Gastroesophageal sphincter (tissue), 4 donors: ENCODE measurements at regions not wholly inside any gene's neighbourhood (a gene's known extent, or its start where the extent isn't known, plus 50 kb on each side); places are given as distances from the start of the nearest gene placed in this dataset.
"Not testable (repeated sequence)": the region's sequence is repeated elsewhere in the genome, so short reads cannot be mapped to it uniquely, and the experiment has no call there.

Experiments
- ATAC-seq: fragments of 150-250 bp; one replicate; pipeline ENCODE4 v1.9.1; 2016; ENCODE audit warnings: mild to moderate bottlenecking, moderate library complexity
- H3K27ac ChIP-seq, 4 donors: fragments of 200-600 bp; sonication (generic) in 3 of 4; 1 replicate in 3 of 4; 2 replicates in 1 of 4; pipeline ENCODE4 v1.5.1; 2016 to 2019
- H3K27me3 ChIP-seq: fragments of 200-600 bp; sonication (generic); one replicate; pipeline ENCODE4 v1.5.1; 2019
- H3K36me3 ChIP-seq, 2 donors: fragments of 200-600 bp; sonication (generic); one replicate each; pipeline ENCODE4 v1.5.1; 2019; ENCODE audit warnings: control low read depth in 1 of 2
- H3K4me1 ChIP-seq, 3 donors: fragments of 200-600 bp; sonication (generic); 1 replicate in 2 of 3; 2 replicates in 1 of 3; pipeline ENCODE4 v1.5.1; 2016 to 2019; ENCODE audit warnings: control low read depth in 2 of 3
- H3K4me3 ChIP-seq, 2 donors: fragments of 200-600 bp; sonication (generic); one replicate each; pipeline ENCODE4 v1.5.1; 2019; ENCODE audit warnings: mild to moderate bottlenecking in 1 of 2, moderate library complexity in 1 of 2
- H3K9me3 ChIP-seq, 3 donors: fragments of 200-600 bp; sonication (generic); one replicate each; pipeline ENCODE4 v1.5.1; 2017 to 2019; ENCODE audit warnings: control low read depth in 2 of 3
- CTCF ChIP-seq, 4 experiments: fragments of 200-600 bp in 2 of 4; fragments of 450-650 bp in 2 of 4; sonication (generic) in 1 of 4; IDR thresholded peaks; one replicate each; pipeline ENCODE4 v1.5.1; 2017 to 2019; ENCODE audit warnings: antibody characterized with exemption in 4 of 4, mild to moderate bottlenecking in 2 of 4, moderate library complexity in 2 of 4
- EP300 ChIP-seq: sonication (generic); formaldehyde crosslinking; IDR thresholded peaks from one replicate; pipeline ENCODE4 v1.6.1; 2017; ENCODE audit warnings: antibody characterized with exemption, mild to moderate bottlenecking
- POLR2A ChIP-seq, 2 donors: fragments of 450-650 bp; IDR thresholded peaks; one replicate each; pipeline ENCODE4 v1.6.1; 2017; ENCODE audit warnings: antibody characterized with exemption in 2 of 2, mild to moderate bottlenecking in 2 of 2, moderate library complexity in 1 of 2
- POLR2AphosphoS5 ChIP-seq: sonication (generic); formaldehyde crosslinking; IDR thresholded peaks from one replicate; pipeline ENCODE4 v1.6.1; 2017; ENCODE audit warnings: antibody characterized with exemption
- WGBS, 2 donors: methylation state at CpG; one replicate each; pipeline ENCODE4 v1.1.5; 2018; ENCODE audit warnings: low coverage in 1 of 2; 5-methylcytosine and 5-hydroxymethylcytosine counted together

- H3K27me3 ChIP-seq = no peaks in the 10 kb centered on the region
- H3K27ac ChIP-seq = no peak overlapping the region
- no peak overlapping the region for H3K4me3 ChIP-seq
- H3K4me1 ChIP-seq = no peaks in the 10 kb centered on the region
- no peak for ATAC-seq
- WGBS, 2 donors = 100% methylated on average over 1 of the region's 14 CpGs; no CpG with 5 or more reads in 1 of the 2 donors
- no peaks in the 10 kb centered on the region for H3K9me3 ChIP-seq
- peaks cover 0 to 28% of the 10 kb centered on the region in 2 donors for H3K36me3 ChIP-seq
- no peak for TF ChIP-seq POLR2A (IDR thresholded peaks at IDR 0.05)
- no peak for TF ChIP-seq POLR2AphosphoS5
- no peak for TF ChIP-seq EP300
- TF ChIP-seq CTCF (IDR thresholded peaks at IDR 0.05) = no peak
These were observed 342.2 kb upstream of the ROPN1 start for GRCh38 chr3:124333931-124334640.

GRCh38 chr3:124336067-124336656 lies 344.2 kb upstream of the ROPN1 start:
- Histone ChIP-seq H3K4me1 (no peaks in the 10 kb centered on the region), H3K36me3 (peaks cover 0 to 28% of the 10 kb centered on the region in 2 donors), H3K27ac (no peak overlapping the region), H3K4me3 (no peak overlapping the region), H3K9me3 (no peaks in the 10 kb centered on the region), H3K27me3 (no peaks in the 10 kb centered on the region)
- TF ChIP-seq POLR2A (IDR thresholded peaks at IDR 0.05) (no peak), EP300 (no peak), CTCF (IDR thresholded peaks at IDR 0.05) (no peak), POLR2AphosphoS5 (no peak)
- no peak for ATAC-seq
- 96 to 100% methylated on average over 1 to 3 of the region's 4 CpGs for WGBS, 2 donors

GRCh38 chr3:124345845-124346244 lies 353.9 kb upstream of the ROPN1 start:
- no peak for ATAC-seq
- no peak for TF ChIP-seq EP300
- TF ChIP-seq CTCF (IDR thresholded peaks at IDR 0.05) = no peak
- TF ChIP-seq POLR2AphosphoS5 = no peak
- no peak for TF ChIP-seq POLR2A (IDR thresholded peaks at IDR 0.05)
- H3K9me3 ChIP-seq = no peaks in the 10 kb centered on the region
- H3K27me3 ChIP-seq = no peaks in the 10 kb centered on the region
- no peaks in the 10 kb centered on the region for H3K36me3 ChIP-seq
- H3K27ac ChIP-seq = no peak overlapping the region
- no peak overlapping the region for H3K4me3 ChIP-seq
- WGBS, 2 donors = 80 to 100% methylated on average over 1 to 2 of the region's 2 CpGs
- no peaks in the 10 kb centered on the region for H3K4me1 ChIP-seq

- TF ChIP-seq EP300 (no peak), POLR2A (IDR thresholded peaks at IDR 0.05) (no peak), CTCF (IDR thresholded peaks at IDR 0.05) (no peak), POLR2AphosphoS5 (no peak)
- H3K27ac ChIP-seq = no peak overlapping the region
- no peak overlapping the region for H3K4me3 ChIP-seq
- ATAC-seq = no peak
- H3K9me3 ChIP-seq = no peaks in the 10 kb centered on the region
- no peaks in the 10 kb centered on the region for H3K27me3 ChIP-seq
- H3K36me3 ChIP-seq = no peaks in the 10 kb centered on the region
- H3K4me1 ChIP-seq = no peaks in the 10 kb centered on the region
- WGBS, 2 donors = 100% methylated on average over 2 of the region's 4 CpGs; no CpG with 5 or more reads in 1 of the 2 donors
These were observed 354.6 kb upstream of the ROPN1 start for GRCh38 chr3:124346487-124346886.

- no peak overlapping the region for H3K27ac ChIP-seq
- WGBS, 2 donors = 72 to 80% methylated on average over 2 of the region's 2 CpGs
- no peaks in the 10 kb centered on the region for H3K27me3 ChIP-seq
- TF ChIP-seq CTCF (IDR thresholded peaks at IDR 0.05) (no peak), POLR2A (IDR thresholded peaks at IDR 0.05) (no peak), EP300 (no peak), POLR2AphosphoS5 (no peak)
- H3K4me3 ChIP-seq = no peak overlapping the region
- H3K36me3 ChIP-seq = no peaks in the 10 kb centered on the region
- H3K9me3 ChIP-seq = no peaks in the 10 kb centered on the region
- ATAC-seq = no peak
- H3K4me1 ChIP-seq = peaks cover 0 to 5% (median 0%) of the 10 kb centered on the region in 3 donors
These were observed 355.5 kb upstream of the ROPN1 start for GRCh38 chr3:124347418-124347817.

GRCh38 chr3:124348555-124348954 lies 356.6 kb upstream of the ROPN1 start:
- H3K36me3 ChIP-seq, H3K27ac ChIP-seq, H3K27me3 ChIP-seq, H3K4me3 ChIP-seq, ATAC-seq, H3K4me1 ChIP-seq, H3K9me3 ChIP-seq: not testable (repeated sequence)
- 88 to 90% methylated on average over 3 to 4 of the region's 5 CpGs for WGBS, 2 donors
